HG02970 (cell line): ENCODE measurements at regions not wholly inside any gene's neighbourhood (a gene's known extent, or its start where the extent isn't known, plus 50 kb on each side); places are given as distances from the start of the nearest gene placed in this dataset.
"Not testable (repeated sequence)": the region's sequence is repeated elsewhere in the genome, so short reads cannot be mapped to it uniquely, and the experiment has no call there.

Experiments used
- ATAC-seq: cut with Tn5 transposase; IDR thresholded peaks from one replicate; pipeline ENCODE4 v1.9.1; 2021; ENCODE audit warnings: mild to moderate bottlenecking, moderate library complexity, moderate number of reproducible peaks; ENCODE audit not compliant: unreplicated experiment, low FRiP score

- ATAC-seq = no peak
These were observed 158.4 kb upstream of the PDE1C start for GRCh38 chr7:32228601-32229000.

- ATAC-seq = no peak
These were observed 157.5 kb upstream of the PDE1C start for GRCh38 chr7:32227746-32228145.

- ATAC-seq = no peak
These were observed 154.1 kb upstream of the PDE1C start for GRCh38 chr7:32224276-32224675.

- no peak for ATAC-seq
These were observed 153.5 kb upstream of the PDE1C start for GRCh38 chr7:32223721-32224120.

GRCh38 chr7:32223071-32223650, 153.0 kb upstream of the PDE1C start:
- no peak for ATAC-seq

- no peak for ATAC-seq
These were observed 152.2 kb upstream of the PDE1C start for GRCh38 chr7:32222251-32222900.

- ATAC-seq = no peak
These were observed 151.5 kb upstream of the PDE1C start for GRCh38 chr7:32221736-32222135.

- no peak for ATAC-seq
These were observed 150.8 kb upstream of the PDE1C start for GRCh38 chr7:32221056-32221455.

GRCh38 chr7:32219831-32220230, 149.6 kb upstream of the PDE1C start:
- ATAC-seq = not testable (repeated sequence)

GRCh38 chr7:32219416-32219815, 149.2 kb upstream of the PDE1C start:
- ATAC-seq = no peak

GRCh38 chr7:32218741-32219288, 148.6 kb upstream of the PDE1C start:
- no peak for ATAC-seq

GRCh38 chr7:32218154-32218467, 147.9 kb upstream of the PDE1C start:
- no peak for ATAC-seq

- ATAC-seq = no peak
These were observed 147.3 kb upstream of the PDE1C start for GRCh38 chr7:32217341-32218153.

GRCh38 chr7:32216759-32217158, 146.6 kb upstream of the PDE1C start:
- no peak for ATAC-seq

GRCh38 chr7:32215697-32216096, 145.5 kb upstream of the PDE1C start:
- ATAC-seq = no peak

GRCh38 chr7:32214913-32215312, 144.7 kb upstream of the PDE1C start:
- ATAC-seq = no peak

GRCh38 chr7:32212321-32212720, 142.1 kb upstream of the PDE1C start:
- no peak for ATAC-seq

- ATAC-seq = no peak
These were observed 136.8 kb upstream of the PDE1C start for GRCh38 chr7:32206987-32207386.

- ATAC-seq = no peak
These were observed 136.3 kb upstream of the PDE1C start for GRCh38 chr7:32206488-32206887.

- not testable (repeated sequence) for ATAC-seq
These were observed 135.2 kb upstream of the PDE1C start for GRCh38 chr7:32205298-32205824.

GRCh38 chr7:32204361-32205018, 134.3 kb upstream of the PDE1C start:
- no peak for ATAC-seq
